M059J (cell line): ENCODE measurements at regions not wholly inside any gene's neighbourhood (a gene's known extent, or its start where the extent isn't known, plus 50 kb on each side); places are given as distances from the start of the nearest gene placed in this dataset.

Experiments
- DNase-seq: peaks from one replicate; pipeline ENCODE4 v3.0.0-alpha.2; 2012; ENCODE audit warnings: low read depth

- DNase-seq, result no peak
These were observed 93.9 kb upstream of the CSF3R start for GRCh38 chr1:36576551-36577110.

DNA sequence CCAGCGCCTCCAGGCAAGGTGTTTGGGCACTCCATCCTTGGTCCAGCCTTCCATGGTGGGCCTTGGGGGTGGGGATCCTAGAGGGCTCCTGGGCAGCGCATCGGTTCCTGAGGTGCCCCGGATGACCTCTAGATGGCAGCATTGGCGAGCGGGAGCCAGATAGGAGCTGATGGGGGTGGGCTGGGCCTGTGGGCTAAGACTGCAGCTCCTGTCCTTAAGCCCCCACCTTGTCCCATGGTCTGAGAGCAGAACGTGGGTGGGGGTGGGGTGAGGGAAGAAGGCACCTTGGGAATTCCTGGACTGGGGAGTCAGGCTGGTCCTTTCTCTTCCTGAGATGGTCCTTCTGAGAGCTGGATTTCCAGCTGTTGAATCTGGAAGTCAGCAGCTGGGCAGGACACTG, 93.4 kb upstream of the CSF3R start:
- DNase-seq, result peak; percentile 39

DNA sequence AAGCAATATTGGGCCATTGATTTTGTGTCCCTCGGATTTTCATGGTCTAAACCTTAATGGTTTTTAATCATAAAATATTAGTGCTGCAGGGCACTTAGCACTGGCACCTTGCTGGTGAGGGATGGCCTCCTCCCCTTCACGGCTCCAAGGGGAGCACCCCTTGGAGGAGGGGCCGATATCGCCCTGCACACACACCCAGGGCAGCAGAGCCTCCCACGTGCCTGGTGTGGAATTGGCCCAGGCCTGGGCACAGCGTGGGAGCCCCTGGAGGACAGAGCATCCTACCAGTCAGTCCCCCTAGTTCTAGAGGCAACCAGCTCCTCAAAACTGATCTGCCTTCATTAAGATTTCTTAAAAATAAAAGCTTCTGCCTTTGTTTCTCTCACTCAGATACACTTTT, 90.7 kb upstream of the CSF3R start:
- DNase-seq, result no peak

DNA sequence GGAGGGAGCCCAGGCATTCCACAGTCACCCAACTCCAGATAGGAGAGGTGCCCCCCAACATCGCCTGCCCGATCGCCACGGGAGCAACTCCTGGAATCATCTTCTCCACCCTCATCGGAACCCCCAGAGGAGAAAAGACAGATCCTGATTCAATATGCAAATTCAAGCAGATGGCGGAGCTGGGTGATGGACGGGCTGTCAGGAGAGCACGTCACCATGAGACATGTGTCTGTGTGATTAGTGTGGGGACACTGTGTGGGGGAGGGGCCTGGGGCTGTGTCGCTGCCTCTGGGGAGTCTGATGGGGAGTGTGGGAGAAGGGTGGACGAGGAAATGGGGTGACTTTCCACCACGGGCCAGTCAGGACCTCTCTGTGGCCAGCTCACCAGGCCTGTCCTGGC, 90.2 kb upstream of the CSF3R start:
- no peak for DNase-seq

GRCh38 chr1:36572142-36572715, 89.5 kb upstream of the CSF3R start:
- no peak for DNase-seq

GRCh38 chr1:36571106-36571505, 88.4 kb upstream of the CSF3R start:
- no peak for DNase-seq

- no peak for DNase-seq
These were observed 87.9 kb upstream of the CSF3R start for GRCh38 chr1:36570478-36571060.

GRCh38 chr1:36570006-36570405, 87.3 kb upstream of the CSF3R start:
- DNase-seq, result no peak

DNA sequence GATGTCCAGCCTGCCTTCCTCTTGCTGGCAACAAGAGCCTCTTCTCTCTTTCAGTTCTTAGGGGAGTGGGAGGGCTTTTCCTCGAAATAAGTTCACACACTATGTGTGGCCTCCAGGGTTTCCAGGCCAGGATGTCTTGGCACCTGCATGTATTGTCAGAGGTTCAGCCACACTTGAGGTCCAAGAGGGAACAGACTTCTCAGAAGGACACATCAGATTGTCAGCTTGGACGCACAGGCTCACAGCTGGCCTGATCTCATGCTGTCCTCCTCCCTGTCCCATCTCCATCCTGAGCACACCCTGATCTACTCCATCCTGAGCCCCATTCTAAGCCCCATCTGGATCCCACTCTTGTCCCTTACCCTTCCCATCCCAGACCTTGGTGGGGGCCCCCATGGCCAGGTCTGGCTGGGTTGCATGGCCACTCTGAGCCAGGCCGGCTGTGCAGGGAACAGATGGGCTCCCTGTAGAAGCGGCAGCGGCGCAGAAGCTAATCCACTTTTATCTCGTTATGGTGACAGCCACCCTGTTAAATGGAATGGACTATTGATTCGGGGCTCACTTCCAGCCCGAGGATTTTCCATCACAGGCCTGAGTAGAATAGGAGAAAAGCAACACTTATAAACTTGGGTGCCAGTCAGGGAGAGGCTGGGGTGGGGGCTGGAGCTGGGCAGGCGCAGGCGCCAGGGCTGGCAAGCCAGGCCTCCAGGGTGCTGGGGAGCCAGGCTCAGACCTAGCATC, 85.1 kb upstream of the CSF3R start:
- DNase-seq, result no peak

- no peak for DNase-seq
These were observed 83.1 kb upstream of the CSF3R start for GRCh38 chr1:36565576-36566501.

DNA sequence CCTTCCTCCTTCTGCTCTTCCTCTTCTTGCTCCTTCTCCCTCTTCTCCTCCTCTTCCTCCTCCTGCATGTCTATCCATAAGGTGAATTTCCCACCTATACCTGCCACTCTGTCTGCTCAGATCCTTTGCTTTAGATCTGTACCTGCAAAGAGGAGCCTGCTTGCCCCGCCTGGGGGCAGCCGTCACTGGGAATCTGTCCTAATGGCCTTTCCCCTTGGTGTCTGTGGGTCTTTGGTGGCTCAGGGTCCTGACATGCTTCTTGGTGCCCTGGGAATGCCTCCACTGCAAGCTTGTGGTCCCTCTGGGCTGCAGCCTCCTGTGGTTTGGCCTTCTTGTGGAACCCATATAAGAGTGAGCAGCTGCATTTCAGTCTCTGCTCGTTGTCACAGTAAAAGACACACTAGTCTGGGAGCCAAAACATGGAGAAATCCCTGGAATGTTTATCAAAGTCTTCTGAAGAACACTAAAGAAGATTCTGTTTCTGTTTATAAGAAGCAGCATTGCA, 79.5 kb upstream of the CSF3R start:
- no peak for DNase-seq

GRCh38 chr1:36561361-36561724, 78.6 kb upstream of the CSF3R start:
- DNase-seq, result no peak

- DNase-seq, result no peak
These were observed 78.1 kb upstream of the CSF3R start for GRCh38 chr1:36560621-36561360.

GRCh38 chr1:36560177-36560576, 77.5 kb upstream of the CSF3R start:
- DNase-seq, result no peak

DNA sequence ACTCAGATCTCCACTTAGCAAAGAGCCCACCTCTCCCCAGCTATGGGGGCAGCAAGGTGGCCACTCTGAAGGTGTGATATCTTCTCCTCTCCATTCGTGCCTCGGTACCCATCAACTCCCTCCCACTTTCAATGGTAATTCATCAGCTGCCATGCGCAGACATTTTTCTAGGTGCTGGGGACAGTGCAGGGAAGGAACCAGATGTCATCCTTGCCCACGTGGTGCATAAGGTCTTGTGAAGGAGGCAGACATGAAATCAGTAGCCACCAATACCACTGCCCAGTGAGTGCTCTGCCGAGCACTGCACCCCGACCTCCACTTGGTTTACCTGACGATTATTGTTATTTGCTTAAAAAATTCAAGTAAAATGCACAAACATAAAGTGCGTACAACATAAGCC, 76.3 kb upstream of the CSF3R start:
- DNase-seq, result no peak

DNA sequence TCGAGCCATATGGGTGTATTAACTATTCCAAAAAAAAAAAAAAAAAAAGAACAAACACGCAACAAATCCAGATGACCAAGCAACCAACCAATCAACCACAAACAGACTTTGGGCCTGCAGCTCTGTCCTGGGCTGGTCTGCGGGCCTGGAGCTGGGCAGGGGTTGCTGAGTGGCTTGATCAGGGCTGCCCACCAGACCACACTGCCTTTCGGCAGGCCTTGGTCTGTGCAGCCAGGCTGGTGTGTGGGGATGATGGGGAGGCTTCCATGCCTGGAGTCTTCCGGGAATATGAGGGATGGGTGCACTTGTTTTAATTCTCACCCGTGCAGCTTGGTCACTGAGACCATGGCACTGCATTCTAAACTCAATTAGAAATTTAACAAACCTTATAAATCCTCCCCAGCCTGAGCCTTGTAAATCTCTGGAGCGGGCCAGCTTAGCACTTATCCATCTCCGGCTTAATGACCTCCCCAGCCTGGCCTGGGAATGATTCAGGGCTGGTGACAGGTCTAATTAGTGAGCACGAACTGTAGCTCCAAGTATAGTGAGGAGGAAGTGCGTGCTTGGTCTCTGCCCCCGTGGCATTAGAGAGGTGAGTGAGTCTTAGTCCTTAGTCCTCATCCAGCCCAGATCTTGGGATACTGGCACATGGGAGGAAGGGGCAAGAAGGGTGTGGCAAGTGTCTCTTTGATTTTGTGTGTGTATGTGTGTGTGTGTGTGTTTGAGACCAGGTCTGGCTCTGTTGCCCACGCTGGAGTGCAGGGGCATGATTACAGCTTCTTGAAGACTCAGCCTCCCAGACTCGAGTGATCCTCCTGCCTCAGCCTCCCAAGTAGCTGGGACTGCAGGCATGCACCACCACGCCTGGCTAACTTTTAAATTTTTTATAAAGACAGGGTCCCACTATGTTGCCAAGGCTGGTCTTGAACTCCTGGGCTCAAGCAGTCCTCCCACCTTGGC, 74.6 kb upstream of the CSF3R start:
- peak; percentile 4 for DNase-seq

GRCh38 chr1:36555041-36555440, 72.3 kb upstream of the CSF3R start:
- no peak for DNase-seq

DNA sequence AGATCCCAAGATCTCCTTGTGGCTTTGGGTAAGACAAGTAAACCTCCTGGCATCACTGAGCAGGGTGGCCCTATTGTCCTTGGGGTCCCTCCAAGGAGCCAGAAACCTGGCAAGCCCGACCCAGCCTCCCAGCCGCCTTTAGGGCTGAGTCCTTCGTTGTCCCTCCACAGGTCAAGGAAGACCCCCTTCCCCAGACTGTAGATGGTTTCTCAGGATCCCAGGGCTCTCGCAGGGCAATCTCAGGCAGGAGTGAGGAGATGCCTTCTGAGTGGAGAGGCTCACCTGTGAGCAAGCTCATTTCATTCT, 71.6 kb upstream of the CSF3R start:
- no peak for DNase-seq

- peak; percentile 60 for DNase-seq
These were observed 71.0 kb upstream of the CSF3R start for GRCh38 chr1:36553591-36554322.
